ENCODE measurements at regions not wholly inside any gene's neighbourhood (a gene's known extent, or its start where the extent isn't known, plus 50 kb on each side); places are given as distances from the start of the nearest gene placed in this dataset.

DNA sequence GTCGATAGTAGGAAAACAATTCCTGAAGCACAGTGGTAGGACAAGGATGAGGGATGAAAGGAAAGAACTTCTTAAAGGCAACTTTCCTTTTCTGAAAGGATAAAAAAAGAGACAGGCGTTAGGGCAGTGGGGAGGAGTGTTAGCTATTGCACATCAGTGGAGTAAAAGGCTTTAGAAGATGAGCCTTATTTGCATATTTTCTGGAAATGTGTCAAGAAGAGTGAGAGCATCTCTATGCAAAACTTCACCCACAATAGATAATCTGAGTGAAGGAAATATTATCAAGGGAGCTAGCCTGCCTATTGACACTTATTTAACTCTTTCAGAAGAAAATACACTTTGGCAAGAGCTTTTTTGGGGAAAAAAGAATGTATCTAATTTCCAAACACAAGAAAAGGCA lies 151.6 kb downstream of the MACIR start:
- TF ChIP-seq, protein P1, sequence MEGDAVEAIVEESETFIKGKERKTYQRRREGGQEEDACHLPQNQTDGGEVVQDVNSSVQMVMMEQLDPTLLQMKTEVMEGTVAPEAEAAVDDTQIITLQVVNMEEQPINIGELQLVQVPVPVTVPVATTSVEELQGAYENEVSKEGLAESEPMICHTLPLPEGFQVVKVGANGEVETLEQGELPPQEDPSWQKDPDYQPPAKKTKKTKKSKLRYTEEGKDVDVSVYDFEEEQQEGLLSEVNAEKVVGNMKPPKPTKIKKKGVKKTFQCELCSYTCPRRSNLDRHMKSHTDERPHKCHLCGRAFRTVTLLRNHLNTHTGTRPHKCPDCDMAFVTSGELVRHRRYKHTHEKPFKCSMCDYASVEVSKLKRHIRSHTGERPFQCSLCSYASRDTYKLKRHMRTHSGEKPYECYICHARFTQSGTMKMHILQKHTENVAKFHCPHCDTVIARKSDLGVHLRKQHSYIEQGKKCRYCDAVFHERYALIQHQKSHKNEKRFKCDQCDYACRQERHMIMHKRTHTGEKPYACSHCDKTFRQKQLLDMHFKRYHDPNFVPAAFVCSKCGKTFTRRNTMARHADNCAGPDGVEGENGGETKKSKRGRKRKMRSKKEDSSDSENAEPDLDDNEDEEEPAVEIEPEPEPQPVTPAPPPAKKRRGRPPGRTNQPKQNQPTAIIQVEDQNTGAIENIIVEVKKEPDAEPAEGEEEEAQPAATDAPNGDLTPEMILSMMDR (IDR thresholded peaks at IDR 0.05) = no peak
- no peak for TF ChIP-seq POLR2A (IDR thresholded peaks at IDR 0.05)
- TF ChIP-seq POLR2AphosphoS5 (IDR thresholded peaks at IDR 0.05) = no peak
- no peak for TF ChIP-seq EP300 (IDR thresholded peaks at IDR 0.05)

All from gastroesophageal sphincter (tissue), 3 donors.